DOHH2 (cell line): ENCODE measurements at regions not wholly inside any gene's neighbourhood (a gene's known extent, or its start where the extent isn't known, plus 50 kb on each side); places are given as distances from the start of the nearest gene placed in this dataset.

ENCODE experiments used
- EZH2phosphoT487 ChIP-seq: fragments of 200-600 bp; sonication (generic); IDR thresholded peaks from 2 replicates; pipeline ENCODE4 v1.6.1; 2017; ENCODE audit warnings: borderline replicate concordance, mild to moderate bottlenecking, antibody characterized with exemption, low read length, moderate library complexity, mixed read lengths
- TF ChIP-seq, protein P1 (sequence below): fragments of 200-600 bp; sonication (generic); IDR thresholded peaks from one replicate; pipeline ENCODE4 v1.5.1; 2014; ENCODE audit warnings: antibody characterized with exemption, mild to moderate bottlenecking, low read depth, low read length; ENCODE audit not compliant: poor library complexity, severe bottlenecking

DNA sequence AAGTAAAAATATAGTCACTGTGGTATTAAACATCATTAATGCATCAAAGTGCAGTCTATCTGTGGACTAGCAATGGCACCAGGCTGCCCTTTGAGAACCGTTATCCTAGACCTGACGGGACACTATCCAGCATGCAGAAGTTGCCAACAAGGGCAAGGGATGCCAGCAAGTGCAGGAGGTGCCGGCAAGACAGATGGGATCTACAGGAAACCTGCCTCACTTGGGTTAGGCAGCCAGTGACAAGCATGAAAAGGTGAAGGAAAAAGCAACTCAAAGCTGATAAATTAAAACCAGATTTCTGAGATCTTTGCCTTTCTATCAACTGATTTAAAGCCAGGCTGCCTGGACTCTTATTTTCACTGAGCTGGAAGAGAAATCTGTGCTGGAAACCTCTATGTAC is 315.2 kb upstream of the PDE4D start:
- TF ChIP-seq, protein P1, sequence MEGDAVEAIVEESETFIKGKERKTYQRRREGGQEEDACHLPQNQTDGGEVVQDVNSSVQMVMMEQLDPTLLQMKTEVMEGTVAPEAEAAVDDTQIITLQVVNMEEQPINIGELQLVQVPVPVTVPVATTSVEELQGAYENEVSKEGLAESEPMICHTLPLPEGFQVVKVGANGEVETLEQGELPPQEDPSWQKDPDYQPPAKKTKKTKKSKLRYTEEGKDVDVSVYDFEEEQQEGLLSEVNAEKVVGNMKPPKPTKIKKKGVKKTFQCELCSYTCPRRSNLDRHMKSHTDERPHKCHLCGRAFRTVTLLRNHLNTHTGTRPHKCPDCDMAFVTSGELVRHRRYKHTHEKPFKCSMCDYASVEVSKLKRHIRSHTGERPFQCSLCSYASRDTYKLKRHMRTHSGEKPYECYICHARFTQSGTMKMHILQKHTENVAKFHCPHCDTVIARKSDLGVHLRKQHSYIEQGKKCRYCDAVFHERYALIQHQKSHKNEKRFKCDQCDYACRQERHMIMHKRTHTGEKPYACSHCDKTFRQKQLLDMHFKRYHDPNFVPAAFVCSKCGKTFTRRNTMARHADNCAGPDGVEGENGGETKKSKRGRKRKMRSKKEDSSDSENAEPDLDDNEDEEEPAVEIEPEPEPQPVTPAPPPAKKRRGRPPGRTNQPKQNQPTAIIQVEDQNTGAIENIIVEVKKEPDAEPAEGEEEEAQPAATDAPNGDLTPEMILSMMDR, result no peak
- no peak for TF ChIP-seq EZH2phosphoT487
